HEK293 (cell line): ENCODE measurements at regions not wholly inside any gene's neighbourhood (a gene's known extent, or its start where the extent isn't known, plus 50 kb on each side); places are given as distances from the start of the nearest gene placed in this dataset.
A peak's percentile ranks its signal among the peaks of the same experiment; 100 is the strongest.

Experiments
- CTCF ChIA-PET: fragments of 350-600 bp; formaldehyde crosslinking; extraction: SDS; loops from one replicate; lab custom pipeline; 2021; ENCODE audit warnings: antibody characterized with exemption; lab: Yijun Ruan, JAX
- POLR2A ChIA-PET: fragments of 300-600 bp; formaldehyde crosslinking; extraction: SDS; loops from one replicate; lab custom pipeline; 2020; ENCODE audit warnings: antibody characterized with exemption, inconsistent platforms; lab: Yijun Ruan, JAX
- H3K27ac ChIP-seq: fragments of 200-500 bp; sonication (Bioruptor generic); 2 replicates; pipeline ENCODE4 v1.5.1; 2014; ENCODE audit warnings: low read depth, low read length, control low read depth, inconsistent platforms; ENCODE audit errors: extremely low read depth
- H3K36me3 ChIP-seq, 2 experiments: fragments of 200-500 bp in 1 of 2; sonication (Bioruptor generic) in 1 of 2; 1 replicate in 1 of 2; 2 replicates in 1 of 2; pipeline ENCODE4 v1.5.1; 2014 to 2017; ENCODE audit warnings: inconsistent platforms in 2 of 2, low read length in 2 of 2; ENCODE audit not compliant: control insufficient read depth in 2 of 2, insufficient read depth in 1 of 2
- H3K4me1 ChIP-seq: fragments of 200-500 bp; sonication (Bioruptor generic); 2 replicates; pipeline ENCODE4 v1.5.1; 2014; ENCODE audit warnings: mild to moderate bottlenecking, low read length, inconsistent platforms; ENCODE audit not compliant: control insufficient read depth, insufficient read depth
- H3K4me3 ChIP-seq: 2 replicates; pipeline ENCODE4 v1.5.1; 2011; ENCODE audit warnings: low read depth, mild to moderate bottlenecking, control low read depth, low read length, moderate library complexity
- H3K9me3 ChIP-seq: fragments of 200-500 bp; sonication (Bioruptor generic); 2 replicates; pipeline ENCODE4 v1.5.1; 2014; ENCODE audit warnings: low read depth, low read length, inconsistent platforms; ENCODE audit not compliant: control insufficient read depth, insufficient read depth
- SCRT2 ChIP-seq: fragments of 450-650 bp; formaldehyde crosslinking; IDR thresholded peaks from 2 replicates; pipeline ENCODE4 v1.5.1; 2016; ENCODE audit warnings: missing biosample characterization, missing genetic modification characterization
- WT1 ChIP-seq: fragments of 450-650 bp; formaldehyde crosslinking; IDR thresholded peaks from 2 replicates; pipeline ENCODE4 v1.5.1; 2016; ENCODE audit warnings: missing biosample characterization, missing genetic modification characterization
- YY1 ChIP-seq: fragments of 450-650 bp; formaldehyde crosslinking; IDR thresholded peaks from 2 replicates; pipeline ENCODE4 v1.5.1; 2018; ENCODE audit warnings: missing biosample characterization, missing genetic modification characterization
- ZNF544 ChIP-seq: fragments of 450-650 bp; formaldehyde crosslinking; IDR thresholded peaks from 2 replicates; pipeline ENCODE4 v1.5.0; 2017; ENCODE audit warnings: missing biosample characterization, missing genetic modification characterization
- ZNF561 ChIP-seq: fragments of 450-650 bp; IDR thresholded peaks from 2 replicates; pipeline ENCODE4 v1.5.1; 2018; ENCODE audit warnings: missing biosample characterization, missing genetic modification characterization, borderline replicate concordance
- ZNF776 ChIP-seq: fragments of 450-650 bp; formaldehyde crosslinking; IDR thresholded peaks from 2 replicates; pipeline ENCODE4 v1.5.0; 2017; ENCODE audit warnings: missing biosample characterization, missing genetic modification characterization, borderline replicate concordance
- TF ChIP-seq, protein P1 (sequence below): fragments of 450-650 bp; formaldehyde crosslinking; IDR thresholded peaks from 2 replicates; pipeline ENCODE4 v1.5.1; 2017; ENCODE audit warnings: missing biosample characterization, missing genetic modification characterization
- TF ChIP-seq, protein P2 (sequence below): fragments of 450-650 bp; formaldehyde crosslinking; IDR thresholded peaks from 2 replicates; pipeline ENCODE4 v1.5.1; 2016; ENCODE audit warnings: missing biosample characterization, missing genetic modification characterization
- TF ChIP-seq, protein P3 (sequence below): fragments of 450-650 bp; formaldehyde crosslinking; optimal IDR thresholded peaks from 2 replicates; pipeline ENCODE3; 2016; ENCODE audit warnings: missing biosample characterization, mild to moderate bottlenecking, missing genetic modification characterization
- TF ChIP-seq, protein P4 (sequence below): fragments of 450-650 bp; formaldehyde crosslinking; IDR thresholded peaks from 2 replicates; pipeline ENCODE4 v1.5.1; 2016; ENCODE audit warnings: missing biosample characterization, missing genetic modification characterization
- TF ChIP-seq, protein P5 (sequence below): fragments of 450-650 bp; formaldehyde crosslinking; IDR thresholded peaks from 2 replicates; pipeline ENCODE4 v1.5.1; 2016; ENCODE audit warnings: missing biosample characterization, missing genetic modification characterization

DNA sequence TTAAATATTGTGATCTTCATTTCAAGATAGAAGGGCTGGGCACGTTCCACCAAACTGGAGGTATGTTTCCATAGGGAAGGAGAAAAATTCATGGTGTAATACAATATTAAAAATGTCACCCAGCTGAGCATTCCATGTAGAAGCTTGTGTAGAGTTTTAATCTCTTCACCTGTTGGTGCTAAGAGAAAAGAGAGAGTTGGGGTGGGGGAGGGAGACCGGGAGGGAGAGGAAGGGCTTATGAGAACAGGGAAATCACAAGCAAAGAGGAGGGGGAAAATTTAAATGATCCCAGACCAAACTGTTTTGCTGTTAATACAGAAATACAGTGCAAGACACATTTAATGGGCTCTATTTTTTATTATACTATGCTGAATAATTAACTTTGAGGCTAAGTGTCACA, 345.8 kb downstream of the ZNF536 start:
- no peak overlapping the region for H3K27ac ChIP-seq
- no peak overlapping the region for H3K4me3 ChIP-seq
- CTCF ChIA-PET, result interaction anchor here (0.6 to 3.4 kb wide), 6 partner anchors 9 to 53 kb away, joined by 3 to 16 read pairs (median 3); no protein-coding TSS in a partner anchor
- TF ChIP-seq, protein P1, sequence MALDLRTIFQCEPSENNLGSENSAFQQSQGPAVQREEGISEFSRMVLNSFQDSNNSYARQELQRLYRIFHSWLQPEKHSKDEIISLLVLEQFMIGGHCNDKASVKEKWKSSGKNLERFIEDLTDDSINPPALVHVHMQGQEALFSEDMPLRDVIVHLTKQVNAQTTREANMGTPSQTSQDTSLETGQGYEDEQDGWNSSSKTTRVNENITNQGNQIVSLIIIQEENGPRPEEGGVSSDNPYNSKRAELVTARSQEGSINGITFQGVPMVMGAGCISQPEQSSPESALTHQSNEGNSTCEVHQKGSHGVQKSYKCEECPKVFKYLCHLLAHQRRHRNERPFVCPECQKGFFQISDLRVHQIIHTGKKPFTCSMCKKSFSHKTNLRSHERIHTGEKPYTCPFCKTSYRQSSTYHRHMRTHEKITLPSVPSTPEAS (tag by site-specific recombination), result no peak
- peak; percentile 50; the same call in 1 of the 2 replicates for TF ChIP-seq SCRT2
- TF ChIP-seq, all 188 proteins: peak for 1
- POLR2A ChIA-PET, result interaction anchor here (0.6 kb wide), 1 partner anchor 10 kb away, joined by 5 read pairs; no protein-coding TSS in a partner anchor
- H3K9me3 ChIP-seq, result no peaks in the 10 kb centered on the region
- peaks cover 20% of the 10 kb centered on the region for H3K4me1 ChIP-seq
- H3K36me3 ChIP-seq, result no peaks in the 10 kb centered on the region

DNA sequence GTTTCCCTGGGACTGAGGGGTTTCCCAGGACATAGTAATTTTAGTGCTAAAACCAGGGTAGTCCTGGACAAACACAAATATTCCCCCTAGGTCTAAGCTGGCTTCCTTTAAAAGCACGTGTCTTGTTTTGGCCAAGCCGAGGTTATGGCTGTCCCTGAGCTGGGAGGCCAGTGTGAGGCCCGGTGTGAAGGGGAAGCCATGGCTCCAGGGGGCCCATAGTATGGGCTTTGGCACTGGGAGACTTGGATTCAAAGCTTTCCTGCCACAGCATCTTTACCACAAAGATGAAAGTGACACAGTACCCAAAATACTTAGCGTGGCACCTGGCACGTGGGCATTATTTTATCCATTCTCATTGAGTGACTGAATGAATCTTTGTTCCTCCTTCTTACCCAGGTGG, 345.2 kb downstream of the ZNF536 start:
- H3K9me3 ChIP-seq, result no peaks in the 10 kb centered on the region
- no peak overlapping the region for H3K27ac ChIP-seq
- peaks cover 20% of the 10 kb centered on the region for H3K4me1 ChIP-seq
- no peak overlapping the region for H3K4me3 ChIP-seq
- H3K36me3 ChIP-seq, result no peaks in the 10 kb centered on the region
- CTCF ChIA-PET, result interaction anchor here (0.6 to 3.4 kb wide), 3 partner anchors 25 to 52 kb away, joined by 3 to 16 read pairs (median 3); no protein-coding TSS in a partner anchor
- TF ChIP-seq, protein P2, sequence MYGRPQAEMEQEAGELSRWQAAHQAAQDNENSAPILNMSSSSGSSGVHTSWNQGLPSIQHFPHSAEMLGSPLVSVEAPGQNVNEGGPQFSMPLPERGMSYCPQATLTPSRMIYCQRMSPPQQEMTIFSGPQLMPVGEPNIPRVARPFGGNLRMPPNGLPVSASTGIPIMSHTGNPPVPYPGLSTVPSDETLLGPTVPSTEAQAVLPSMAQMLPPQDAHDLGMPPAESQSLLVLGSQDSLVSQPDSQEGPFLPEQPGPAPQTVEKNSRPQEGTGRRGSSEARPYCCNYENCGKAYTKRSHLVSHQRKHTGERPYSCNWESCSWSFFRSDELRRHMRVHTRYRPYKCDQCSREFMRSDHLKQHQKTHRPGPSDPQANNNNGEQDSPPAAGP (tag by site-specific recombination), result no peak
- no peak for TF ChIP-seq ZNF561 (tag by site-specific recombination)
- POLR2A ChIA-PET, result interaction anchor here (0.6 kb wide), 1 partner anchor 11 kb away, joined by 5 read pairs; no protein-coding TSS in a partner anchor

DNA sequence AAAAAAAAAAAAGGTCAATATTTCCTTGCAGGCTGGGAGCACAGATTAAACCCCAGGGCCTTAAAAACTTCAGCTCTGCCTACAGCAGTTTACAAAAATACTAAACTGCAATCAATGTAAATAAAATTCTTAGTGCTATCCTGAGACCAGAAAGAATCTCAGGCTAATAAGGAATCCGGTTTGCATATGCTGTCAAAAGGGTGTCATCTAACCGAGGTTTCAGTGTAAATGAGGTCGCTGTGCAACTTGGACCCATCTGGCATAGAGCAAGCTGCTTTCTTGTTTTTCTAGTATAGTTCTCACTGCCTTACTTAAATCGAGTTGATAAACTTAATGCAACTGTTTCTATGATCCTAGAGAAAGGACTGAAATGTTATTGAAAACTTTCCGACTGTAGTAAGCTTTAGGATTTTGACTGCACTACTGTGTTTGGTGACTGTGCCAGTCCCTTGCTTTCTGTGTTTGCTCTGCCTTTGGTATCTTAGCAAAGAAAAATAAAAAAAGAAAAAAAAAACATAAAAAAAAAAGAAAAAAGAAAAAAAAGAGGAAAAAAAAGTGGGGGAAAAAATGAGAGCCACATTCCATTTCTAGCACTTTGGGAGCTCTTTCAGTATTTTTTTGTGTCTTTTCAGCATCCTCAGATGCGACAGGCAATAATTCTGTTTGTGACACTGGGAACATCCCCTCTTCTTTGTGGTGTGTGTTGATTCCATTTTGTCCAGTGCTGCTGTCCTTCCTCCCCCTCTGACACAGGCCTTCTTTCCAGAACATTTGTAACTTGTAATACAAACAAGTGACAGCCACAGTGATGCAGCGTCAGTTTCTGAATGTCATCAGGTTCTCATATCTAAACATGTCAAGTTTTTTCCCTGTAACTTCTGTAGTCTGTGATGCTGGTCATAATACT, 340.5 kb downstream of the ZNF536 start:
- Histone ChIP-seq H3K36me3 (no peaks in the 10 kb centered on the region), H3K9me3 (no peaks in the 10 kb centered on the region), H3K4me1 (0 out of 2 replicates have a peak, but pooled peaks cover 3% of the 10 kb centered on the region), H3K27ac (no peak overlapping the region), H3K4me3 (no peak overlapping the region)
- TF ChIP-seq ZNF776 (tag by site-specific recombination), result no peak
- TF ChIP-seq, protein P3, sequence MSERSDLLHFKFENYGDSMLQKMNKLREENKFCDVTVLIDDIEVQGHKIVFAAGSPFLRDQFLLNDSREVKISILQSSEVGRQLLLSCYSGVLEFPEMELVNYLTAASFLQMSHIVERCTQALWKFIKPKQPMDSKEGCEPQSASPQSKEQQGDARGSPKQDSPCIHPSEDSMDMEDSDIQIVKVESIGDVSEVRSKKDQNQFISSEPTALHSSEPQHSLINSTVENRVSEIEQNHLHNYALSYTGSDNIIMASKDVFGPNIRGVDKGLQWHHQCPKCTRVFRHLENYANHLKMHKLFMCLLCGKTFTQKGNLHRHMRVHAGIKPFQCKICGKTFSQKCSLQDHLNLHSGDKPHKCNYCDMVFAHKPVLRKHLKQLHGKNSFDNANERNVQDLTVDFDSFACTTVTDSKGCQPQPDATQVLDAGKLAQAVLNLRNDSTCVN, result no peak
- TF ChIP-seq ZNF544 (tag by site-specific recombination), result no peak
- TF ChIP-seq WT1 (tag by site-specific recombination), result no peak
- TF ChIP-seq, protein P4, sequence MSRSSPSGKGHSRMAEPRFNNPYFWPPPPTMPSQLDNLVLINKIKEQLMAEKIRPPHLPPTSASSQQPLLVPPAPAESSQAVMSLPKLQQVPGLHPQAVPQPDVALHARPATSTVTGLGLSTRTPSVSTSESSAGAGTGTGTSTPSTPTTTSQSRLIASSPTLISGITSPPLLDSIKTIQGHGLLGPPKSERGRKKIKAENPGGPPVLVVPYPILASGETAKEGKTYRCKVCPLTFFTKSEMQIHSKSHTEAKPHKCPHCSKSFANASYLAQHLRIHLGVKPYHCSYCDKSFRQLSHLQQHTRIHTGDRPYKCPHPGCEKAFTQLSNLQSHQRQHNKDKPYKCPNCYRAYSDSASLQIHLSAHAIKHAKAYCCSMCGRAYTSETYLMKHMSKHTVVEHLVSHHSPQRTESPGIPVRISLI, result peak; percentile 92
- TF ChIP-seq, protein P5, sequence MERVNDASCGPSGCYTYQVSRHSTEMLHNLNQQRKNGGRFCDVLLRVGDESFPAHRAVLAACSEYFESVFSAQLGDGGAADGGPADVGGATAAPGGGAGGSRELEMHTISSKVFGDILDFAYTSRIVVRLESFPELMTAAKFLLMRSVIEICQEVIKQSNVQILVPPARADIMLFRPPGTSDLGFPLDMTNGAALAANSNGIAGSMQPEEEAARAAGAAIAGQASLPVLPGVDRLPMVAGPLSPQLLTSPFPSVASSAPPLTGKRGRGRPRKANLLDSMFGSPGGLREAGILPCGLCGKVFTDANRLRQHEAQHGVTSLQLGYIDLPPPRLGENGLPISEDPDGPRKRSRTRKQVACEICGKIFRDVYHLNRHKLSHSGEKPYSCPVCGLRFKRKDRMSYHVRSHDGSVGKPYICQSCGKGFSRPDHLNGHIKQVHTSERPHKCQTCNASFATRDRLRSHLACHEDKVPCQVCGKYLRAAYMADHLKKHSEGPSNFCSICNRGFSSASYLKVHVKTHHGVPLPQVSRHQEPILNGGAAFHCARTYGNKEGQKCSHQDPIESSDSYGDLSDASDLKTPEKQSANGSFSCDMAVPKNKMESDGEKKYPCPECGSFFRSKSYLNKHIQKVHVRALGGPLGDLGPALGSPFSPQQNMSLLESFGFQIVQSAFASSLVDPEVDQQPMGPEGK (tag by site-specific recombination), result no peak
- TF ChIP-seq SCRT2, result no peak
- TF ChIP-seq YY1 (tag by site-specific recombination), result no peak
- ChIA-PET CTCF (interaction anchor here (0.6 to 1.4 kb wide), 8 partner anchors 13 to 1372 kb away, joined by 3 to 6 read pairs (median 3); no protein-coding TSS in a partner anchor), POLR2A (no interaction called here)
